ENCODE measurements at regions not wholly inside any gene's neighbourhood (a gene's known extent, or its start where the extent isn't known, plus 50 kb on each side); places are given as distances from the start of the nearest gene placed in this dataset.

DNA sequence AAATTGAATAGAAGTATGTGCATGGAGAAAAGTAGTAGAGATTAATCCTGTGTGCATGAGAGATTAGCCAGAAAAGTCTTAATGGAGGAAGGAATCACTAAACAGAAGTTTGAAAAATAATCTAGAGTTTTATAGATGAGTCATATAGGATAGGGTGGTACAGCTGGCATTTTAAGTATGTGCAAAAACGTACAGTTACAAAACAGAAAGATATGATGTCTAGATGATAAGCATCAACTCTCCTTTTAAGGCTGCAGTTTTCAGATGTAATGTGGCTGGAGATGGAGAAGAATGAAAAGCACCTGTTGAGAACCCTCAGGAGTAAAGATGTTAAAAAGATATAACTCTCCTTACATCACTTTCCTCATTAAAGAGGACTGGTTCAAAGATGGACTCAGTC is 271.3 kb downstream of the STK31 start:
- DNase-seq, result no peak

DNA sequence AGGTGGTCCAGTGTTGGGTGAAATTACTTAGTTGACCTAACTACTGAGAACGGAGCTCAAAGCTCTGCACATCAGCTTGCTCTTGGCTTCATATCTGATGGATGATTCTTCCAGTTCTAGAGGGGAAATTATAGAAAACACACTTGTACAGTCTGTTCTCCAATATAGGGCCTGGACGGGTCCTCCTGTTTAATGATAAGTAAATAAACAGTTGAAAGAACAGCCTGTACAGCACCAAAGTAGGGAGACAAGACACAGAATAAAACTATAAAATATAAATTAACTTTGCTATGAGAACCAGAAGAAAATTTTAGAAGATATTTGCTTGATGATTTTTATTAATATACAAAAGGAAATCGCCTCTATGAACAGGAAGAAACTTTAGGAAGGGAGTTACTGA is 271.7 kb downstream of the STK31 start:
- DNase-seq, result no peak

DNA sequence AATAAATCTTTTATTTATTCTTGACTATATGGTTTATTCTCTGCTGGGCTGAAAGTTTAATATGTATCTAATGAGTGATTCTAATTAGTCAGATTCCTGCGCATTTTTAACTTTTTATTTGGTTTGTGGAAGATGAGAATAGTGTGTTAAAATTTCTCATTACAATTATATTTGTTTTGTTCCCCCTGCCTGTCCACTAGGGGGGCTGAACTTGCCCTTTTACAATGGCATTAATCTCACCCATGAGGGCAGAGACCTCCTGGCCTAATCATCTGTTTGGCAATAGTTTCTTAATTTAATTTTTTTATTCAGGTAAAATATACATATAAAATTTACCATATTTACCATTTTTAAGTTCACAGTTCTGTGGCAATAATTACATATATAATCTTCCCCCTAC is 278.5 kb upstream of the NPY start:
- DNase-seq, result no peak

DNA sequence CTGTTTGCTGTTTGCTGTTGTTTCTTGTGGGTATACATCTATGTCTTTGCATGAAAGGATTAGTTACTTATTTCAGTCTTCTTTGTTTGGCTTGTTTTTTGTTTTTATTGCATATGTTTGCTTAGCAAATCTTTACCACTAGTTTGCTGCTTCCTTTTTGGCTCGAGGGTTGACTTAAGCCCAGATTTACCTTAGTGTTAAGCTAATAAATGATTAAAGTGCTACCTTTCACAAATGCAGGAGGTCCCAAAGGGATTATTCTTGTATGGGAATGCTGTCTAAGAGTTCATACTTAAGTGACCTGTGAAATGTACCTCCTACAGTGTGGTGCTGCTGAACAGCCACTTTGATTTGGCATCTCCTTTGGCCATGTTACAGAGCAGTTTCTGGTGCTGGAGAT is 273.5 kb upstream of the NPY start:
- DNase-seq, result no peak

DNA sequence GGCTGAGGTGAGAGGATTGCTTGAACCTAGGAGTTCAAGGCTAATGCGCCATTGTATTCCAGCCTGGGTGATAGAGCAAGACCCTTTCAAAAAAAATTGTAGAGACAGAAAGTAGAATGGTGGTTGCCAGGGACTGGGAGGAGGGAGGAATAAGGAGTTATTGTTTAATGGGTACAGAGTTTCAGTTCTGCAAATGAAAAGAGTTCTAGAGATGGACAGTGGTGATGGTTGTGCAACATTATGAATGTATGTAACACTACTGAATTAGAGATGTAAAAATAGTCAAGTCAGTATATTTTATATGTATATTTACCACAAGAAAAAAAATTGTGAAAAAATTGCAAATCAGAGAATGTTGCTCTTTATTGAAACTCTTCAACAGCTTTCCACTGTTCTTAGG is 266.5 kb upstream of the NPY start:
- peak; percentile 17 for DNase-seq

DNA sequence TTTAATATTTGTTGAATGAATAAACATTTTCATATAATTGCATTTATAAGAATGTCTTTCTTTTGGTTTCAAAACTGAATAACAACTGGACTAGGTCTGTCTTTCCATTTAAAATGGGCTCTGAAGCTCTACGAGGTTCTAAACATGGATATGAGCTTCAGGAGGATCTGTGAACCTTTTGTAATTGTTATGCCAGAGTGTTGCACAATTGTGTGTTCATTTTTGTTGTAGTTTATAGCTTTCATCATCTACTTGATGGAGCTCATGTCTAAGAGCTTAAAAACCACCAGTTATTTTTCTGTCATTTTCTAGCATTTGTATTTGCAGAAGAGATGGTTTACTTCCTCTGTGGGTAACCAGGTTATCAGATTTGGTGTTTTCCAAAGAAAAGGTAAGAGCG is 265.7 kb upstream of the NPY start:
- DNase-seq, result no peak

DNA sequence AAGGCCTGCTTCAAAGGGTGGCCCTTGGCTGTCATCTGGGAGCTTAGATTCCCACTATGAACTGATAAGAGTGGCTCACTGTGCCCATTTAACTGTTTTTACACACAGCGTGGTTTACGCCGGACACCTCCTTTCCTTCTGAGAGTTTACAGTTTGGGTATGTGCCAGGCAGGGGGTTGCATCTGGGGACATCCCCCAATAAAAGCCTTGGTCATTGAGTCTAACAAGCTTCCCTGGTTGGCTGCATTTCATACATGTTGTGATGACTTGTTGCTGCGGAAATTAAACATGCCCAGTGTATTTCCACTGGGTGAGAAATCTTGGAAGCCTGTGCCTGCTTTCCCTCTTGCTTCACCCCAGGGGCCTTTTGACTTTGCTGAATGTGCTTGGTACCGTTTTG is 264.1 kb upstream of the NPY start:
- DNase-seq, result no peak

DNA sequence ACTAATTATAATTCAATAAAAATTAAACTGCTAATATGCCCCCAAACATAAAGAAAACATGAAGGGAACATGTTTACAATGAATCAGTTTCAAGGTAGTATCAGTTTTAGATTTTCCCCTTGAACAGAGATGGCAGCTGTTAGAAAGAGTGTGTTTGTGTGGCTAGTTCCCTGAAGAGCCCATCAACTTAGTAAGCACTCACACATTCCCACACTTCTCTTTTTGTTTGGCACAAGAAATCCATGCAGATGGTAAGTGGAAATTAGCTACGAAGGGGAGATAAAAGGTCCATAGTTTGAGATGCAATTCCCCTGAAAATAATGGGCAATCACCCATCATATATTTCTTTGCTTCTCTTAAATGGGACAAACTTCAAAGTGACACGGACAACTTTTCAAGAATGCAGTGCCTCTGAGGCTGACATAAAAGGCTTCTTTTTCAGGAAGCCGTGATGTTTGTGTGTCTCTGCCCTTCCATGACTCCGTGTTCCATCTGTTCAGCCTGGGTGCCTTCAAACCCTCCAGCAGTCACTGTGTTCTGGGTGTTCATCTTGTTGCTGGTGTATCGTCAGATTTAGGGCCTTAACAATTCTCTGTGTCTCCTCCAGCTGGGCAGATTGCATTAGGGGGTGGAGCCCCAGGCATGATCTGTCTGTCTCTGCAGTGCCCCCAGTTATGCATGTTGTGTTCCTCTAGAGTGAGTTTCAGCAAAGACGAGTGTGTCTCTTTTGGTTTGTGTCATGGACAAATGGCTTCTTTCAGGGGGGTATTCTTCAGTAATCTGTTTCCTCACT is 259.5 kb upstream of the NPY start:
- no peak for DNase-seq

DNA sequence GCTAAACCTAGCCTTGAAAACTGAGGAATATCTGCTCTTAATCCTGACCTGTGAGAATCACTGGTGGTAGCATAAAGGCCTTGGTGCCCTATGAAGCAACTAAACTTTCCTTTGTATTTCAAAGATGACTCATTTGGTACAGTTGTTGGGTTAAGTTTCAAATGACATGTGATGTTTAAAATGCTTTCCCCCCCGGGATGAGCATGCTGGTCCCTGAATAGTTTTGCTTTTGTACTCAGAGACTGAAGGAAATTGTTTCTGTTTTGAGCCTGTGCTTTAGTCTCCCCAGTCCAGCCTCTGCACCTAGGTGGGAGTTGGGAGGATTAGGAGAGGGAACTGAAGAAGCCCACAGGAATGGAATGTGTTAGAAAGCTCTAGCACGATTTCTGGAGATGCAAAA is 258.9 kb upstream of the NPY start:
- DNase-seq, result no peak

DNA sequence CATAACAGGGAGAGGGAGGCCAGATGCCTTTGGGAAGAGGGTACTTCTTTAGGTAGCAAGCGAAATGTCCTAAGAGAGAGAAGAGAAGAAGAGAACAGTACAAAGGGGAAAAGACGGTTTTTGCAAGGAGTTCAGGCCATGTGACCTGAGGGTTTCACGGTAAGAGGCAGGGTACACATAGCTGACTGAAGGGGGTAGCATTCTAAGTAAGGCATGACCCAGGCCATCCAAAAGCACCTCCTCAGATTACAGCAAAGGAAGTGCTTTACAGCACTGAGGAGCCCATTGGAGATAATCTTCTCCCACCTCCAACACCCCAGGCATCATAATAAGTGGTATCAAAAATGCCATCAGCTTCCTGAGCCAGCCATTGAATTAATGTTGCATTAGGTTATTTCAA is 258.2 kb upstream of the NPY start:
- DNase-seq, result no peak

DNA sequence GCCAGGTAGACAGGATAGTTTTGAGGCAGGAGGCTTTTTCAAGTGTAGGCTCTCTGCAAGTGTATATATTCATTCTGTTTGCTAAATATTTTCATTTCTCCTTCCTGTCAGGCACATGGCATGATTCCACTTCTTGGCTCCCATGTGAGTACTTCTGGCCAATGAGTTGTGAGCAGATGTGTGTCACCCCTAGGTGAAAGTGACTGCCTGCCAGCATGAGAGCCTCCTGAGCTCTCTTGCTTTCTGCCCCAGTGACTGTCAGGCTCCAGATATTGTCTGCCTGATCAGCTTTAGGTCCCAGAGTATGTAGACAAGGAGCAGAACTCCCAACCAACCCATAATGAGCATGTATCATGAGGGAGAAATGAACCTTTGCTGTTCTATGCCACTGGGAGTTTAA is 257.6 kb upstream of the NPY start:
- no peak for DNase-seq

DNA sequence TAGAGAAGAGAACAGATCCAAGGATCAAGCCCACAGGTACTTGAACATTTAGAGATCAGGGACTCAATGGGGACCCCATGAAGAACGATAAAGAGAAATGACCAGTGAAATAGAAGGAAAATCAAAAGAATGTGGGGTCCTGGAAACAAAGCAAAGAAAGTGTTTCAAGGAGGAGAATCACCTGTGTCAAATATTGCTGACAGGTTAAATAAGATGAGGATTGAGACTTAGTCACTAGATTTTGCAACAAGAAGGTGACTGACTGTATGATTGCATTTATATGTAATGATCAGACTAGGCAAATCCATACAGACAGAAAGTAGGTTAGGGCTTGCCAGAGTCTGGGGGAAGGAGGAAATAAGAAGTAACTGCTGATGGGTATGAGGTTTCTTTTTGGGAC is 254.9 kb upstream of the NPY start:
- no peak for DNase-seq

DNA sequence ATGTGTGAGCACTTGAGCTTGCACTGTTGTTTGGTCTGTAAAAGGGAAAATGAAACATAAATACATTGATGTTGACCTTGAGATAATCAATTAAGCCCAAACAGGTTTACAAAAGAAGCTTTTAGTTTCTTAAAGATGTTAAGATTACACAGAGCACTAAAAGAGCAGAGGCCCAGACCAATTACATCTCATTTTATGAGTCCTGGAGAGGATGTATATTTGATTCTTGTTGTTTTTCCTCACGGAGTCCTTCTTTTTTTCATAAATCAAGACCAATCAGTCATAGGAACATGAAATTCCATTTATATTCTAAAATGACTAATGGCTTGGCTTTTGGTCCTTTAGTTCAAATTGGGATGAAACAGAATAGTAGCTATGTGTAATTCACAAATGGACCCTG is 249.7 kb upstream of the NPY start:
- DNase-seq, result no peak

DNA sequence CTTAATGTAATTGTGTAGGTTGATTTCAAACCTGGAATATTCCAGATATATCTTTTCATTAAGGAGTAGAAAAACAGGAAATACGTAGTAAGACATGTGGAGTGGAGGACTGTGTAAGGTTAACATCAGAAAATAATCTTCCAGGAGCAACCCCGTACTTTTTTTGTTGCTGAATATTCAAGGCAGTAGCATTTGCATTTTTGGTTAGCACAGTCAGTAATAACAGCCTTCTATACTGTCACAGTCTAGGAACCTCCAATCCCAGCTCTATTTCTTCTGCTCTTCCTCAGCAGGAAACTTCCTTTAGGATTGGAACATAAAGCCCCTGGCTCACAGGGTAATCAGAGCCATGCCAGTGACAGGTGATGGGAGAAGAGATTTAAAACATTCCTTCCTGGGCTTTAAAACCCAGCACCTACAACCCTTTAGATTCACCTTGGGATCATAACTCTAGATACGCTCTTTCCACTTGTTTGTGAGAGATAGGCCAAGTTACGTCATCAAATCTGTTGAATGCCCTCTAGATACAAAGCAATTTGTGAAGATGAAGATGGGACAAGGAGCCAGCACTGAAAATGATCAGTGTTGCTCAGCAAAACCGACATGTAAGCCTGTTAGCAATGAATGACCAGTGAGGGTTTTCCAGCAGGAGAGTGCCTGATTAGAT is 248.5 kb upstream of the NPY start:
- no peak for DNase-seq

DNA sequence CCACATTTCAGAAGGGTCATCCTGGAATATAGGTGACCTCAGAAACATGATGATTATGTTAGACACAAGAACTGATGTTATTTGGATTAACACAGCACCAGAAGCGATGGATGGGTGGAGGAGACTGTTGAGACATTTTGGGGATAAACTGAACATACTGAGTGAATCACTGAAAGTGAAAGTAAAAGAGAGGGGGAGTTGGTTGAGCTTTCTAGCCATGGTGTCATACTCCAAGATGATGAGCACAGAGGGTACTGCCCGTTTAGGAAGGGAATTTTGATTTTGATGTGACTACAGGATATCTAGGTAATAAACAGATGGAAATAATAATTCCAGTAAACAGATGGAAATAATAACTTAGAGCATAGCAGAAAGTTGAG is 248.0 kb upstream of the NPY start:
- DNase-seq, result peak; percentile 7

DNA sequence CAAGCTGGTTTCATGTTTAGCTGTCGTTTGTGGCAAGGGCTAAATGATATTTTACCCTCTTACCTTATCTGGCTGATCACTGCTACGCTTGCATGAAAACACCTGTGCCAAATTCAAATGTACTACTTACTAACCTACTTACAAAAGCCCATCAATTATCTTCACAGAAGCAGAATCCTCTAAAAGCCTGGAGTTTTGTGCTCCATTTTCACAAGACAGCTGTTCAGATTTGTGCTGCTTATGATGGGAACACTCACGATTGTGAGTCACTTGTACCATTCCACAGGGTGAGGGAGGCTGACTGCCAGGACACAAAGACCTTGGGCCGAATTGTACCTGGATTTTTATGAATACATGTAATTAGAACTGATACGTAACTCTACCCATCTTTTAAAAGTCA is 245.0 kb upstream of the NPY start:
- no peak for DNase-seq

DNA sequence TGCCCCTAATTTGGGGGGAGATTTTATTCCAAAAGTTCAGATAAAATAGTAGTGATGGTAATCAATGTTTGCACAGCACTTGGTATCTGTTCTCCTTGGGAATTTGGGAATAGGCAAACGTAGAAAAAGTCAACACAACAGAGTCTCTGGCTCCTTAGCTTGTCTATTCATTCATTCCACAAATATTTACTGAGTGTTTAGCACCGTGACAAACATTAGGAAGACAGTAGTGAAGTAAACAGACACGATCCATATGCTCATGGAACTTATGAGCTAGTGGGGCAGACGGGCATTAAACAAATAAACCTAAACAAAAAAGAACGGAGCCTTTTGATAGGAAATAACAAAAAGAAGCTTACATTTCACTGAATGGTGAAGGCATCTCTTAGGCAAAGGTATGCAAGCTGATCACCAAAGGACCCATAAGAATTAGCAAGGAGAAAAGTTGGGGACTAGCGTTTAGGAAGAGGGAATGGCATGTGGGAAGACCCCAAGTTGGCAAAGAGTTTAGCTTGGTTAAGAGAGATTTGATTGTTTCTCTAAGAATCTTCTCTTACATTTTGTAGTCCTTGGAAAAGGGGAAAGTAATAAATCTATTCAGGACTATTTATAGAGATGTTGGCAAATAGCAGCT is 243.9 kb upstream of the NPY start:
- no peak for DNase-seq

DNA sequence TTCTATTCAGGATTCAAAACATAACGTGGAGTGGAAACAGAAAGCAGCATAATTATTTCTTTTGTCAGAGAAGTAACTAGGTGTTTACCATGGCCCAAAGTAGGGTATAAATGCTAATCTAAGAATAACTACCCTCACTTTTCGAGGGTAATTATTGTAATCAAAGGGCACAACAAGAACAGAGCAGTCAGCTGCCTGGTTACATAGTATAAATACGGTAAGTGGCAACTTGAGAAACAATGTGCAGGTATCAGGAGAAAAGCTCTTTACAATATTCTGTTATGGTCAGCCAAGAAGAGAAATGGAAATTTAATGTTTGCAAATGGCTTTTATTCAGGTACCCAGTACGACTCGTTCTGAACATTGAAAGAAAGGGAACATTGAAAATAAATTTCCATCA is 242.0 kb upstream of the NPY start:
- no peak for DNase-seq

DNA sequence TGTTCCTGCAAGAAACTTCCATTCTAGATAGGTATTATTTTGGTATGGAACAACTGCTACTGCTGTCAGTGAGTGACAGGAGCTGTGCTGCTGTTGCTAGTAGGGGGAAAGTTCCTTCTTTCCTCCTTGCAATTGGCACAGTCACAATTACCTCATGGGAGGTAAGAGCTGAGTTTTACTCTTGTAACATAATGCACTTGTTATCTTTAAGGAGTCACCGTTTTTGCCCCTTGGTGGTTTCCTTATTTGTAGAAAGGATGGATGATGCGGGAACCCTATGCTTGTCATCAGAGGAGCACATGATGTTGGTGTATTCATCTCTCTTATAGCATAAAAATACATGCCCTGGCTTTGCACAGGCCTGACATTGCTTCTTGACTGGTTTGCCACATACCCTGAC is 234.7 kb upstream of the NPY start:
- DNase-seq, result no peak

DNA sequence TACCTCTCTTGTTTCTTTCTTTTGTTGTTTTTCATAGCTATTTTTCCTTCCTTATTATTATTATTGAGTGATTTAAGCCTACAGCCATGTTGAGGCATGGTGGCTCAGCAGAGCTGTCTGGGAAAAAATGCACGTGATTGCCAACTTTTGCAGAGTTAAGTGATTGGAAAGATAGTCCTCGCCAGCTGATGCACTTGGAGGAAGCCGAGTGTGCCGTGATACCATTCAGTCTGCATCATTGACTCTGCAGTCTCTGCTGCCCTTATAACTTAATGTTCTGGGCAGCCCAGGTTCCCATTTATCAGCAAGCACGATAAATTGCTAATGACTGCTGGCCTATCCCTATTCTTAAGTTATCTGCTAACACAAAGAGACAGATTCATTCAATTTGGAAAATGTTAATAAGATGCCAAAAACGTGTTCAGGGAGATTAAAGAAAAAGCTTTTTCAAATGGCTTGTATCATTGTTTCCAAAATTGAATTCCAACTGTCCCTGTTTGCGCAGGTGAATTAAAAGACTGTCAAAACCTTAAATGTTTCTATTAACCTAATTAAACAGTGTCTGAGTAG is 232.9 kb upstream of the NPY start:
- DNase-seq, result no peak

DNA sequence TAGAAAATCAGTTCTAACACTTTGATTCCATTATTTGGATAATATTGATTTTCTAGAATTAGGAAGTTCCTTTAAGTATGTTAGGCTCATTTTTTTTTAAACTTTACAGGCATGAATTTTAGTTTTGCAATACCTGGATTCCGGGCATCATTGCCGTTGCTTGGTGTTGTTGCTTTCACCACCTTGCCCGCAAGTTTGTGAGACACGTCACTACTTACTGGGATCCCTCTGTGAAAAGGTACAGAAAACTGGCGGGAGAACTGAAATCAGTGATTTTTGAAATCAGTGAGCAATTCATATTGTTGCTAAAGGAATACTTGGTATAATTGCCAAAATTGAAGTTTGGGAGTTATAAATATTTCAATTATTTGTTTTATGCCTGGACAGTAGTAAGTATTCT is 232.3 kb upstream of the NPY start:
- no peak for DNase-seq

DNA sequence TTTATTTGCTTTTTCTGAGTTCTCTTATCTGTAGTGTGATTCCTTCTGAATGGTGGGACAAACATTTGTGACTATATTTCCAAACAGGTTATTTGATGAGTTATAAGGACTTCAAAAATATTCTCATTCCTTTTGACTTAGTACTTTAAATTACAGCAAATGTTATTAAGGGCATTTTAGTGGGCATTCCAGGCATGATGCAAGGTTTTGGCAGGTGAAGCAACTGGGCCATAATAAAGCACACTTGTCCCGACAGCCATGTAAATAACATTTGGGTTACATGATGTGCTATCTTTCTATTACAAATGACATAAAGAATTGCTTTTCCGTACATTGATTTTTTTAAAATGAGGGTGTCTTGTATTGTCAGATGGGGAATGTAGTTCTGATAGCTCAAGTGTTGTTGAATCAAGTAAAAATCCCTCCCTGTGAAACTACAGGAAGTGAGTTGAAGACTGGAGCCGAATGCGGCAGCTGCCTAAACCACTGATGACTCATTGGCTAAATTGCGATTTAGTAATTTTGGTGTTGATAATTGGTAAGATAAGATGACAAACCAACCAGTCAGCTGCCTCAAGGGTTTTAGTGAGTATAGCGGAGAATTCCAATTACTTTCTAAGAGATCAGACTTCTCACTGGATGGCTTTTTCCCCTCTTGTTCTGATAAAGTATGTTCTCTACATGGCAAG is 231.3 kb upstream of the NPY start:
- no peak for DNase-seq

DNA sequence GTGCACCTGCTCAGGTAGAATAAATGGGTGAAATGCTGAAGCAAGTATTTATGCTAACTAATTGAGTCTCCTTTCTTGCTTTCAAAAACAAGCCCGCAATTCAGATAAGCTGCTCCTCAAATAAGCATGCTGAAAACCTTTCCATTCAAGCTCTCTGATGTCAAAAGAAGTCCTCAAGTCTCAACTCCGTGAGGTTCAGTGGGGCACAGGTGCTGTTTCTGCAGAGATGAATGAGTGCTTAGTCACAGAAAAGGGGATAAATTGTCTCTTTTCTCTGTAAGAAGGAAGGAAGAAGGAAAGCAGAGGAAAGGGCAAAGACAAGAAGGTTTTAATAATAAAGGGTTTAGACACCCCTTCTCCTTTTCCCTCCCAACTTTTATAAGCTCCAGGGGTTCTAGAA is 229.8 kb upstream of the NPY start:
- no peak for DNase-seq

DNA sequence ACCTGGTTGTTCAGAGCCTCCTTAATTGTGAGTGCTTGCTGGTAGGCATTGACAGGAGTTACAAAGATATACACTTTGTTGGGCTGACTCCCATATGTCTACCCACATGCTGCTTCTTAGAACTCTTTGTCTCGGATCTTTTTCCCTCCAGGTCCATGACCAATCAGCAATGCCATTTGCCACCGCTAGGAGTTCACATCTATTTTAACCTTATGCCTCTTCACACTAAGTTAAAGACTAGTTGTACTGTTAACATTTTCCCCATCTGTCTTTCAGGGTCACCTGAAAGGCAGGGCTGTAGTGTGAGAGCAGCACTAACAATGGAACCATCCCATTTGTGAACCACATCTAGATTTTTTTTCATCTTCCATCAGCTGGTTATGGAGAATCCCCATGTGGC is 226.7 kb upstream of the NPY start:
- no peak for DNase-seq
